Hematopoietic multipotent progenitor cell treated with erythropoietin and hydrocortisone succinate and interleukin-3 and kit ligand, for 6 days (in vitro differentiated cells): ENCODE measurements at regions not wholly inside any gene's neighbourhood (a gene's known extent, or its start where the extent isn't known, plus 50 kb on each side); places are given as distances from the start of the nearest gene placed in this dataset.

Experiments used
- DNase-seq: peaks from one replicate; pipeline ENCODE4 v3.0.0-alpha.2; 2015

DNA sequence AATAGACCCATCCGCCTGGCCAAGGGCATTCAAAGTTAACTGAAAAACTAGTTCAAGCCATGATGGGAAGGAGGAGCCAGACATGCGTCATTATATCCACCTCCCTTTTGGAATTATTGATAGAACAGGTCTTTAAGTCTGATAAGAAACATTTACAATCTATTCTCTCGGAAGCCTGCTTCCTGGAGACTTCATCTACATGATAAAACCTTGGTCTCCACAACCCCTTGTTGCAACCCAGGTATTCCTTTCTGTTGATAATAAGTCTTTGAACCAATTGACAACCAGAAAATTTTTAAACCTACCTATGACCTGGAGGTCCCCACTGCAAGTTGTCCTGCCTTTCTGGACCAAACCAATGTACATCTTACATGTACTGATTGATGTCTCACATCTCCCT is 451.3 kb downstream of the NAF1 start:
- no peak for DNase-seq

DNA sequence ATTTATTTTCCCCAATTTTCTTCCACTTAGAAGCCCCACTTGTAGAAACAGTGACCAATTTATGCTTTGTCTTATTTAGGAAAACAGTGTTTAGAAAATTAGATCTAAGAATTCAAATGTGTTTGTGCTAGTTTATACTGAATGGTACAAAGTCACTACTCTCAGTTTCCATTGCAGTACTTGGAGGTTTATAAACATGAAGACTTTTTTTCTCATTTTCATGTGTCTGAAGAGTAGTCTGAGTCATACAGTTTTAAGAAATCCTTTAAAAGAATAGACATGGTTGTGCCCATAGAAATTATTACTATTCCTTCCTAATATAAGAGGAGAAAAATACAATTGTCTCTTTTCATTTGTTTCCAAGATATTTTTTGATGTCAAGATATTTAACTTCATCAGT is 458.7 kb downstream of the NAF1 start:
- DNase-seq = no peak

GRCh38 chr4:162706632-162707031 is 460.1 kb downstream of the NAF1 start:
- DNase-seq = no peak

- DNase-seq = no peak
Observed at GRCh38 chr4:162706051-162706450, 460.6 kb downstream of the NAF1 start.

DNA sequence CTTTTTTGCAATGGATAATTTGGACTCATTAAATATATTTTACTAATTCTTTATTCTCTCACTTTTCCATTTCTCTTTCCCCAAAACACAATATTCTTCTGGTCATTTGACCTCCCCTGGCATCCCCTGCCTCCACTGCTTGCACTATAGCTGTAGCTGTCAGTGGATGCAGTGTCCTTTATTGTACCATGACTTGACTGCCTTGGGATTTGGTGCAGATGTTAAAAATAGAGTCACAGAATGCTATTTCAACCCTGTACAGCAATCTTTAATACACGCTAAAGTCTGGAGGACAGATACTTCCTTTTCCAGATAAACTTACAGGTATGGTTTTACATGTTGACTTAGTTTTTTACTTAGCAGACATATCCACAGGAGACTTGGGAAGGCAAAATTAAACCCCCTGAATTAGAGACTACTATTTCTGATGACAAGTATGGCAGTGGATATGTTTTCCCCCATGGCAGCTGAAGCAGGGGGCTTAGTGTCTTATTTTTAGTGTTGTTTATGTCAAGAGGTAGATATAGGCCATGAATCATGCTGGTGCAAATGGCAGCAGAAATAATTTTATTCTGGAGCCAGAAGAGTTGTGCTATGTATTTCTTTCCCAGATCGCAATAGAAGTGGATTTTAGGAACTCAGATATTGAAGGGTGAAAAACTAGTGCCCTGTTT is 461.4 kb downstream of the NAF1 start:
- DNase-seq = no peak

DNA sequence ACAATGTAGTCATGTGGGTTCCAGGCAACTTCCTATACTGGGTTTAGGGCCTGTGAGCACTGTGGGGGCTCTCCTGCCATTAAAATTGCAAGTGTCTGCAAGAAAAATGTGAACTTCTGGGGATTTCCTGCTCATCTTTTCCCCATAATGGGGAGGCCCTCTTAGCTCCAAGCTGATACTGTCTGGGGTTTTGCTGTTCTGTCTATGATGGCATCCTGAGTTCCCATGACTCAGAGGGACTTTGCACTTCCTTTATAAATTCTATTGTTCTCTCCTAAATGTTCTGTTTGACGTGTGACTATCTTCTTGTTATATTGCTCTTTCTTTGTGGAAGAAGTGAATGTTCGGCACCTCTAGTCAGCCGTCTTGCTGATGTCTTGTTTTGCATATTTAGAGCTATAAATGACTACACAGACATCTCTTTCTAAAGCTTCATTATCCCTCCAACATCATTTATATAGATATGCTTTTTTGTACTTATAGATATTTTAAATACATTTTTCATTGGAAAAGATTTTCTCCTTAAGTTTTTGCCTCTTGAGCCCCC is 465.8 kb downstream of the NAF1 start:
- DNase-seq = no peak

DNA sequence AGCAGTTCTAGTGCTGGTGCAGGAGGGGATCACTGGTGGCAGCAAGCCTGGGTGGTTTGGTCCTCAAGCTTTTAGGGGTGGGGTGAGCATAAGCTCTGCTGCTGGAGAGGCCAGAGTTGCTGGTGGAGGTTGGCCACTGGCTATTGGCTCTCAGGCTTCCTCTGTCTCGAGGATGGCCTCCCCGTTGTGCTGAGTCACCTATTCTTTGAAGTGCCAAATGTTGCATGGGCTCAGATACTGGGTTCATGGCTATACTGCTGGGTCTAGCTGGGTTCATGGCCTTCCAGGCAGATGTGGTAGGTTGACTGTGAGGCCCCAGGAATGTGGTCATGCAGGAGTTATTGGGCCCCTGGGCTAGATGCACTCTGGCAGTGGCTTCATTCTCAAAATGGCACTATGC is 466.3 kb downstream of the NAF1 start:
- DNase-seq = no peak

DNA sequence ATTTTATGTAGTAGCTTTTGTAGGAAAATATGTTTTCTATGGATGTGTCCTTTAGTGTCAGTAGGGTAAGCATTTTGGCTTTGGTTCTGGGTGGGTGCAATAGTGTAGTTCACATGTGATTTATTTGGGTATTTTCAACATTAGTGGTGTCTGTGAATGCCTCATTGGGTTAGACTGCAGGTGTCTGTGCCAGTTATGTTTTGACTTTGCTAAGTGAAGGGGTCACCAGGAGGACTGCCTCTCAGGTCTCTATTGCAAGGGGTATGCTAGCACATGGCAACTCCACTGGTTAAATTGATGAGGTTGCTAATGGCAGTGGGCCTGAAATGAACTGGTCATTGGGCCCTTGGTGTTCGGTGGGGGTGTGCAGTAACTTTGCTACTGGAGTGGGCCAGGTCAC is 467.1 kb downstream of the NAF1 start:
- DNase-seq = no peak

DNA sequence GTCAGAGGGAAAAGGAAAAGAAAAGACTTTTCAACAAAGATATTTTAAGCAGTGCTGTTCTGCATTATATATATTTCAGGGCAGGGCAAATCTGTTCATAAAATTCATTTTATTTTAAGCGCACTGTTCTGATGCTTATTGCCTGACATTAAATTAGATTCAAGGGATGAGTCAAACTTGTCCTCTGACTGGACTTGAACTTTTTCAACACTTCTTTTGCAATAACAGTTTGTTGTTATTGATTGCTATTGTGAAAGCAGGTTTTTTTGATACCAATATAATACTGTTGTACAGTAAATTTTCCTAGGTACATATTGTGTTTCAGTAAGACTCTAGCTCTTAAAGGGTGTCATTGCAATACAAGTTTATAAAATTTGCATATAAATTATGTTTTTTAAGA is 481.3 kb downstream of the NAF1 start:
- no peak for DNase-seq

DNA sequence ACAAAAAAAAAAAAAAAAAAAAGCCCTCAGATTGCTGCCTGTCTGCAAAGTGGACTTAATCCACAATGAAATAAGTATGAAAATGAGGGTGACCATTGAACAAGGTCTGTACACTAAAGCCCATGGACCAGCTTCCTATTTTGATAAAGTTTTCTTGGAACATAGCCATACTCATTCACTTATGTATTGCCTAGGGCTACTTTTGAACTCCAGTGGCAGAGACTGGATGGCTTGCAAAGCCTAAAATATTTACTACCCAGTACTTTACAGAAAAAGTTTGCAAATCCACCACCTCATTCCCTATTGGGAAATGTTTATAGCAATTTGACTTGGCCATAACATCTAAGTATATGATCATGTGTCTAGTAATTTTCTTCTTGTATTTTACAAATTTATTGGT is 481.7 kb downstream of the NAF1 start:
- DNase-seq = no peak

DNA sequence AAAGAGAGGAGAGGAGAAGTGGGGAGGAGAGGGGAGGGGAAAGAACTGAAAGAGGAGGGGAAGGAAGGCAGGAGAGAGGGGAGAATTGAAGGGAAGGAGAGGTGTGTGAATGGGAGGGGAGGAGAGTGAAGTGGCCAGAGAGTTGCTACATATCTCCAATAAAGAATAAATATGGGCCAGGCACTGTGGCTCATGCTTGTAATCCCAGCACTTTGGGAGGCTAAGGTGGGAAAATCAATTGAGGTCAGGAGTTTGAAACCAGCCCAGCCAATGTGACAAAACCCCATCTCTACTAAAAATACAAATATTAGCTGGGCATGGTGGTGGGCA is 482.4 kb downstream of the NAF1 start:
- DNase-seq = no peak

DNA sequence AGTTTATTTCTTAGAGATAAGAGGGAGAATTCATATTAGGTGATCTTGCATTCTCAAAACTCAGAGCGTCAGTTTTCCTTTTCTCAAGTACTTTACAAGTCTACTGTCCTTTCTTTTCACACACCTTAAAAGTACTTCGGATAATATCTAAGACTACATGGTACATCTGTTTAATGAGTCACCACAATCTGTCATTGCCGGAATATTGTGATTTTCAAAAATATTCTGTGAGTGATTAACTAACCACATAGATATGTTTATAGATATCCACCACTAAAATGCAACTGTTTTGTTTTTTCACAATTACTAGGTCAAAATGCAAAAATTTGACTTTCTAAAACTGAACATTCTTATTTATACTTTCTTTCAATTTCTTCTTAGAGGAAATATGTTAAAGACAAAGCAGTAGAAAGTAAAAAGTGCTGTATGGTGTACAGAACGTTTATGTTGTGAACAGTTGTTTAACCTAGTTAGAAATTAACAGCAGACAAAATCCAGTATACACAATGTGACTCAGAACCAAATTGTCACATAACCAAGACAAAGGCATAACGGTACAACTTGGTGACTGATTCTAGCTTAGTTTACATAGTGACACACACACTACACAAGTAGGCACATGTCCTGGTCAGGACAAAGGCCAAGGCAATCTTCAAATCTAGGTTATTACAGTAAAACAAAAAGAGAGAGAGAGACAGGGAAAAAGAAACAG is 482.9 kb downstream of the NAF1 start:
- no peak for DNase-seq

- no peak for DNase-seq
Observed at GRCh38 chr4:162682651-162683050, 484.0 kb downstream of the NAF1 start.

- no peak for DNase-seq
Observed at GRCh38 chr4:162681212-162681611, 485.5 kb downstream of the NAF1 start.

DNA sequence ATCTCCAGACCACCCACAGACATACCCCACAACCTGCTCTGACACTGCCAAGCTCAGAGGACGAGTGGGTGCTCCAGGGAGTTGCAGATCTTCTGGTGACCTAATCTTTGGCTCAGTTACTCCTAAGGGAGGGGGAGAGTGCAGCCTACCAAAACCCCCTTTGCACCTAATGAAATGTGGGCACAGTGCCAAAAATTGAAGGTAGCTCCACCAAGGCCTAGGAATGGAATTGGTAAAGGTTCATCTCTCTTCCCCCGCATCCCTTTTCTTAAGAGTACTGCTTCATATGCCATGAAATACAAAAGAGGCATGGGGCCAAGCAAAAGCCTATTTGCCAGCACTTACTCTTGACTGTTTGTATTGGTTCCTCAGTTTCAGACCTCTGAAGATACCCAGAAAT is 491.0 kb downstream of the NAF1 start:
- DNase-seq = no peak

DNA sequence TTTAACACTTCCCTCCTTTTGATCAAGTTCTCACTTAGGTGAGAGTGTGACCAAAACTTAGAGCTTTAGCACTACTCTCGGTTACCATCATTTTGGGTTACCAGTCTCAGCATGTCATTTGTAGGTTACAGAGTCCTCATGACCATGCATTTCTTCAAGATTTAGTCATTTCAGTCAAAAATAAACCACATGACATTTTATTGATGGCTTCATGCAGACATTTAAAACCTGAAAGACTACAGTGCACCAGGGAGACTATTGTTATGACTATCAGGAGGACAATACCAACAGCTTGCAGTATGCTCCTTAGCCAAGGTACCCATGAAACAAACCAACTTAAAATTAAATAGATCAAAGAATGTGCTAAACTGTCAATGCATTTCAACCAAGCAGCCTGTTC is 498.1 kb upstream of the FSTL5 start:
- no peak for DNase-seq

GRCh38 chr4:162659716-162660115 is 495.9 kb upstream of the FSTL5 start:
- no peak for DNase-seq

GRCh38 chr4:162657966-162658365 is 494.2 kb upstream of the FSTL5 start:
- no peak for DNase-seq

DNA sequence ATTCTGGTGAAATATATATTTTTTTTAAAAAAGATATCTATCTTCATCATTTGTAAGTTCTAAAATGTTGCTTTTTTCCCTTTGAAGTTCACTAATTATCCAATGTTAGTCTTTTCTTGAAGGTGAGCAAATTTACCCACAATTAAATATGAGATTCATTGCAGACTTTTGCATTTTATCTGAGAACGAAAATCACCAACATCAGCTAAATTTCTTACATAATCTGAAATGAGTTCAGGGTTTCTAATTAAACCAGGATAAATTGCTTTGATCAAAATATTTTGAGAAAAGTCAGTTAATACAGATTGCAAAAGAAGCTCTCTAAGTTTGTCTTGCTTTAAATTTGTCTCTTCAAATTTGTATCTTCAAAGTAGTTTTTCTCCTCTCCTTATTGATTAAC is 486.4 kb upstream of the FSTL5 start:
- DNase-seq = no peak

DNA sequence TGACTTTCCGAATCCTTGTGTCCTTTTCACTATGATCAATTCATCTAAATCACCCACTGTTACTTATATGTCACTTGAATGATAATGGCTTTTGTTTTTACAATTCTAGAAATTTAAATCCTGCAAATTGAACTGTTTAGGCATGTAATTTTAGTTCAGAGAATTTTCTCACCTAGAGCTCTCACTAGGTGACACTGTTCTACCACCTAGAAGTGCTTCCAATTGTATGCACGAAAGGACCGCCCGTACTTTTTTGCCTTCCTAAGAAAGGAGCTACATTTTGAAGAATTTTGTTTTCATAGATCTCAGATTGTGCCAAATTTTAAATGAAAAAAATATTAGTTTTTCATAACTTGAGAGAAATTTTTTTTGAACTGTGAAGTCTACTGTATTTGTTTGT is 481.6 kb upstream of the FSTL5 start:
- no peak for DNase-seq

- no peak for DNase-seq
Observed at GRCh38 chr4:162644346-162644745, 480.5 kb upstream of the FSTL5 start.

GRCh38 chr4:162640152-162640551 is 476.4 kb upstream of the FSTL5 start:
- DNase-seq = no peak

GRCh38 chr4:162634390-162634789 is 470.6 kb upstream of the FSTL5 start:
- DNase-seq = no peak

GRCh38 chr4:162622664-162623063 is 458.9 kb upstream of the FSTL5 start:
- no peak for DNase-seq

GRCh38 chr4:162610116-162610515 is 446.3 kb upstream of the FSTL5 start:
- no peak for DNase-seq
